HG03095 (cell line): ENCODE measurements at regions not wholly inside any gene's neighbourhood (a gene's known extent, or its start where the extent isn't known, plus 50 kb on each side); places are given as distances from the start of the nearest gene placed in this dataset.
"Not testable (repeated sequence)": the region's sequence is repeated elsewhere in the genome, so short reads cannot be mapped to it uniquely, and the experiment has no call there.

Experiments
- ATAC-seq: cut with Tn5 transposase; IDR thresholded peaks from one replicate; pipeline ENCODE4 v1.9.1; 2021; ENCODE audit warnings: moderate library complexity; ENCODE audit not compliant: unreplicated experiment

- no peak for ATAC-seq
Observed at GRCh38 chr20:48531505-48531904, 296.3 kb downstream of the PREX1 start.

- ATAC-seq = no peak
Observed at GRCh38 chr20:48530957-48531356, 296.8 kb downstream of the PREX1 start.

GRCh38 chr20:48528346-48528745 is 299.5 kb downstream of the PREX1 start:
- ATAC-seq = no peak

GRCh38 chr20:48527771-48528170 is 300.0 kb downstream of the PREX1 start:
- ATAC-seq = no peak

GRCh38 chr20:48526936-48527335 is 300.9 kb downstream of the PREX1 start:
- ATAC-seq = no peak

- no peak for ATAC-seq
Observed at GRCh38 chr20:48525400-48525799, 302.4 kb downstream of the PREX1 start.

- no peak for ATAC-seq
Observed at GRCh38 chr20:48524582-48524981, 303.2 kb downstream of the PREX1 start.

- ATAC-seq = no peak
Observed at GRCh38 chr20:48523191-48523995, 304.4 kb downstream of the PREX1 start.

- ATAC-seq = no peak
Observed at GRCh38 chr20:48521121-48521520, 306.7 kb downstream of the PREX1 start.

- not testable (repeated sequence) for ATAC-seq
Observed at GRCh38 chr20:48516196-48516595, 311.6 kb downstream of the PREX1 start.

GRCh38 chr20:48514577-48514976 is 313.2 kb downstream of the PREX1 start:
- not testable (repeated sequence) for ATAC-seq

- ATAC-seq = not testable (repeated sequence)
Observed at GRCh38 chr20:48512539-48512938, 315.3 kb downstream of the PREX1 start.

- not testable (repeated sequence) for ATAC-seq
Observed at GRCh38 chr20:48505066-48505465, 322.7 kb downstream of the PREX1 start.

GRCh38 chr20:48503166-48503815 is 324.5 kb downstream of the PREX1 start:
- no peak for ATAC-seq

- no peak for ATAC-seq
Observed at GRCh38 chr20:48502758-48503157, 325.0 kb downstream of the PREX1 start.

- no peak for ATAC-seq
Observed at GRCh38 chr20:48502016-48502415, 325.8 kb downstream of the PREX1 start.

- not testable (repeated sequence) for ATAC-seq
Observed at GRCh38 chr20:48500900-48501299, 326.9 kb downstream of the PREX1 start.

GRCh38 chr20:48498939-48499338 is 328.9 kb downstream of the PREX1 start:
- not testable (repeated sequence) for ATAC-seq

GRCh38 chr20:48498125-48498524 is 329.7 kb downstream of the PREX1 start:
- not testable (repeated sequence) for ATAC-seq

GRCh38 chr20:48493966-48494365 is 333.8 kb downstream of the PREX1 start:
- no peak for ATAC-seq

GRCh38 chr20:48493331-48493730 is 334.5 kb downstream of the PREX1 start:
- not testable (repeated sequence) for ATAC-seq

GRCh38 chr20:48492715-48493070 is 335.1 kb downstream of the PREX1 start:
- ATAC-seq = no peak
